Breast epithelium (tissue), 3 donors: ENCODE measurements at regions not wholly inside any gene's neighbourhood (a gene's known extent, or its start where the extent isn't known, plus 50 kb on each side); places are given as distances from the start of the nearest gene placed in this dataset.

Source experiments
- POLR2A ChIP-seq: fragments of 450-650 bp; IDR thresholded peaks from one replicate; pipeline ENCODE4 v1.6.1; 2016; ENCODE audit warnings: antibody characterized with exemption, mild to moderate bottlenecking, moderate library complexity
- TF ChIP-seq, protein P1 (sequence below), 3 donors: fragments of 450-650 bp; IDR thresholded peaks; one replicate each; pipeline ENCODE4 v1.5.1; 2016 to 2017; ENCODE audit warnings: antibody characterized with exemption in 3 of 3, mild to moderate bottlenecking in 3 of 3, moderate library complexity in 3 of 3

DNA sequence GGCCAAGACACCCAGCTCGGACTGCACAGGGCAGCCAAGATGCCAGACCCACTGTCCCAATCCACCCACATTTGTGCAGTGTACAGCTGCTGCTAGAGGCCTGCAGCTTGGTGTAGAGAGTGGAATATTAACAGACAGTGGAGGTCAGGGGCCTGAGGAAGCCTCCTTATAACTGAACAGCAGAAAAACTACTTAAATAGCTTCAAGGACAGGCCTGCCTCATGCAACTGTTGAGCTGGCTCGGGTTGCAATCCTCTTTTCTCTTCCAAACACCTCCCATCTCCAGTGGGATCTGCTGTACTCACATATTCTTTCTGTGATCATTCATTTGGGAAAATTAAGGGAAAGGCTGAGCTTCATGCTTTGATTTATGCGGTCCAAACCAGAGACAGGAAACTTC, 1043.2 kb upstream of the TMEM132C start:
- TF ChIP-seq, protein P1, sequence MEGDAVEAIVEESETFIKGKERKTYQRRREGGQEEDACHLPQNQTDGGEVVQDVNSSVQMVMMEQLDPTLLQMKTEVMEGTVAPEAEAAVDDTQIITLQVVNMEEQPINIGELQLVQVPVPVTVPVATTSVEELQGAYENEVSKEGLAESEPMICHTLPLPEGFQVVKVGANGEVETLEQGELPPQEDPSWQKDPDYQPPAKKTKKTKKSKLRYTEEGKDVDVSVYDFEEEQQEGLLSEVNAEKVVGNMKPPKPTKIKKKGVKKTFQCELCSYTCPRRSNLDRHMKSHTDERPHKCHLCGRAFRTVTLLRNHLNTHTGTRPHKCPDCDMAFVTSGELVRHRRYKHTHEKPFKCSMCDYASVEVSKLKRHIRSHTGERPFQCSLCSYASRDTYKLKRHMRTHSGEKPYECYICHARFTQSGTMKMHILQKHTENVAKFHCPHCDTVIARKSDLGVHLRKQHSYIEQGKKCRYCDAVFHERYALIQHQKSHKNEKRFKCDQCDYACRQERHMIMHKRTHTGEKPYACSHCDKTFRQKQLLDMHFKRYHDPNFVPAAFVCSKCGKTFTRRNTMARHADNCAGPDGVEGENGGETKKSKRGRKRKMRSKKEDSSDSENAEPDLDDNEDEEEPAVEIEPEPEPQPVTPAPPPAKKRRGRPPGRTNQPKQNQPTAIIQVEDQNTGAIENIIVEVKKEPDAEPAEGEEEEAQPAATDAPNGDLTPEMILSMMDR (IDR thresholded peaks at IDR 0.05): no peak
- TF ChIP-seq POLR2A: no peak
